ENCODE measurements at regions not wholly inside any gene's neighbourhood (a gene's known extent, or its start where the extent isn't known, plus 50 kb on each side); places are given as distances from the start of the nearest gene placed in this dataset.

GRCh38 chr2:16301961-16302360 lies 361.6 kb downstream of the MYCN start:
- Histone ChIP-seq H3K4me1 (ENCODE audit: control insufficient read depth in 4 of 4, insufficient read depth in 4 of 4, low read length in 3 of 4) (no peaks in the 10 kb centered on the region), H3K27me3 (ENCODE audit: control insufficient read depth in 4 of 4, insufficient read depth in 4 of 4, low read length in 3 of 4) (peaks cover 0 to 3% (median 0%) of the 10 kb centered on the region in 4 donors), H3K9ac (ENCODE audit: low read depth in 1 of 2, low read length in 2 of 2) (no peak overlapping the region), H3K36me3 (ENCODE audit: control insufficient read depth in 4 of 4, insufficient read depth in 3 of 4, low read depth in 1 of 4, low read length in 3 of 4) (no peaks in the 10 kb centered on the region), H3K4me3 (ENCODE audit: low read depth in 1 of 3, low read length in 3 of 3) (no peak overlapping the region), H3K9me3 (ENCODE audit: control insufficient read depth in 4 of 4, low read length in 3 of 4) (peaks cover 0 to 4% (median 2%) of the 10 kb centered on the region in 4 donors), H3K27ac (ENCODE audit: low read depth in 1 of 2, low read length in 2 of 2) (no peak overlapping the region)
- TF ChIP-seq TAF1 (conservative IDR thresholded peaks at IDR 0.05) (no peak), YY1 (IDR thresholded peaks at IDR 0.05) (no peak), RAD21 (IDR thresholded peaks at IDR 0.05) (no peak), ATF3 (IDR thresholded peaks at IDR 0.05) (no peak), CTCF (IDR thresholded peaks at IDR 0.05; ENCODE audit: low read depth, low read length, missing input control) (no peak), HNF4G (IDR thresholded peaks at IDR 0.05) (no peak), FOXA1 (IDR thresholded peaks at IDR 0.05) (no peak), SP1 (IDR thresholded peaks at IDR 0.05) (no peak), FOXA2 (IDR thresholded peaks at IDR 0.05) (no peak), RXRA (IDR thresholded peaks at IDR 0.05) (no peak), GABPA (IDR thresholded peaks at IDR 0.05 in 1 of 2, conservative IDR thresholded peaks at IDR 0.05 in 1 of 2) (no peak), JUND (IDR thresholded peaks at IDR 0.05) (no peak)
- TF ChIP-seq, protein P1, sequence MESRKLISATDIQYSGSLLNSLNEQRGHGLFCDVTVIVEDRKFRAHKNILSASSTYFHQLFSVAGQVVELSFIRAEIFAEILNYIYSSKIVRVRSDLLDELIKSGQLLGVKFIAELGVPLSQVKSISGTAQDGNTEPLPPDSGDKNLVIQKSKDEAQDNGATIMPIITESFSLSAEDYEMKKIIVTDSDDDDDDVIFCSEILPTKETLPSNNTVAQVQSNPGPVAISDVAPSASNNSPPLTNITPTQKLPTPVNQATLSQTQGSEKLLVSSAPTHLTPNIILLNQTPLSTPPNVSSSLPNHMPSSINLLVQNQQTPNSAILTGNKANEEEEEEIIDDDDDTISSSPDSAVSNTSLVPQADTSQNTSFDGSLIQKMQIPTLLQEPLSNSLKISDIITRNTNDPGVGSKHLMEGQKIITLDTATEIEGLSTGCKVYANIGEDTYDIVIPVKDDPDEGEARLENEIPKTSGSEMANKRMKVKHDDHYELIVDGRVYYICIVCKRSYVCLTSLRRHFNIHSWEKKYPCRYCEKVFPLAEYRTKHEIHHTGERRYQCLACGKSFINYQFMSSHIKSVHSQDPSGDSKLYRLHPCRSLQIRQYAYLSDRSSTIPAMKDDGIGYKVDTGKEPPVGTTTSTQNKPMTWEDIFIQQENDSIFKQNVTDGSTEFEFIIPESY (IDR thresholded peaks at IDR 0.05) = no peak
- no peak for DNase-seq (ENCODE audit: low spot score)
- 74% methylated on average over 2 of the region's 2 CpGs for WGBS

GRCh38 chr2:16298866-16299265 lies 358.5 kb downstream of the MYCN start:
- Histone ChIP-seq H3K9me3 (ENCODE audit: control insufficient read depth in 4 of 4, low read length in 3 of 4) (peaks cover 0 to 4% (median 2%) of the 10 kb centered on the region in 4 donors), H3K9ac (ENCODE audit: low read depth in 1 of 2, low read length in 2 of 2) (no peak overlapping the region), H3K27me3 (ENCODE audit: control insufficient read depth in 4 of 4, insufficient read depth in 4 of 4, low read length in 3 of 4) (peaks cover 0 to 3% (median 0%) of the 10 kb centered on the region in 4 donors), H3K4me1 (ENCODE audit: control insufficient read depth in 4 of 4, insufficient read depth in 4 of 4, low read length in 3 of 4) (no peaks in the 10 kb centered on the region), H3K27ac (ENCODE audit: low read depth in 1 of 2, low read length in 2 of 2) (no peak overlapping the region), H3K36me3 (ENCODE audit: control insufficient read depth in 4 of 4, insufficient read depth in 3 of 4, low read depth in 1 of 4, low read length in 3 of 4) (no peaks in the 10 kb centered on the region), H3K4me3 (ENCODE audit: low read depth in 1 of 3, low read length in 3 of 3) (no peak overlapping the region)
- 84% methylated on average over 3 of the region's 3 CpGs for WGBS
- TF ChIP-seq, protein P1 (IDR thresholded peaks at IDR 0.05) = no peak
- TF ChIP-seq MAX (IDR thresholded peaks at IDR 0.05) (no peak), TAF1 (conservative IDR thresholded peaks at IDR 0.05) (no peak), FOXA2 (IDR thresholded peaks at IDR 0.05) (no peak)
- DNase-seq (ENCODE audit: low spot score) = no peak
